HCT116 (cell line): ENCODE measurements at regions not wholly inside any gene's neighbourhood (a gene's known extent, or its start where the extent isn't known, plus 50 kb on each side); places are given as distances from the start of the nearest gene placed in this dataset.
"Not testable (repeated sequence)": the region's sequence is repeated elsewhere in the genome, so short reads cannot be mapped to it uniquely, and the experiment has no call there.

Source experiments
- ATAC-seq: fragments of 200-7000 bp; cut with Tn5 transposase; 2 replicates; pipeline ENCODE4 v1.9.1; 2020; ENCODE audit warnings: mild to moderate bottlenecking, moderate library complexity
- BruUV-seq: library from RNA; stranded (reverse); fragments of 400-500 nt; replicated peaks from 2 replicates; lab custom pipeline; 2021; lab: Mats Ljungman, UMichigan
- CTCF ChIA-PET: fragments of 300-600 bp; sonication (Branson Sonifier 250); formaldehyde crosslinking; loops from one replicate; lab custom pipeline; 2021; ENCODE audit warnings: antibody characterized with exemption; lab: Charles Lee
- POLR2A ChIA-PET: fragments of 300-600, 350-600 bp; sonication (Branson Sonifier 250); formaldehyde crosslinking; loops from one replicate; lab custom pipeline; 2021; ENCODE audit warnings: antibody characterized with exemption; lab: Charles Lee
- RAD21 ChIA-PET, 2 experiments: fragments of 300-600 bp; sonication (Branson Sonifier 250); formaldehyde crosslinking; loops; one replicate each; lab custom pipeline; 2023; ENCODE audit warnings: low total read pairs in 2 of 2; ENCODE audit not compliant: uncharacterized antibody in 2 of 2, unreplicated experiment in 2 of 2, low non-redundant PET in 1 of 2; lab: Charles Lee
- DNase-seq: peaks from one replicate; pipeline ENCODE4 v3.0.0-alpha.2; 2010; ENCODE audit warnings: low read depth, low spot score
- H2AFZ ChIP-seq: fragments of 200-600 bp; shearing (Covaris generic), sonication (generic); 2 replicates; pipeline ENCODE4 v1.6.1; 2017; ENCODE audit warnings: low read depth, mixed run types, mixed read lengths, antibody characterized with exemption, low read length; ENCODE audit not compliant: poor library complexity, severe bottlenecking
- H3K27ac ChIP-seq: 2 replicates; pipeline ENCODE4 v1.5.1; 2012; ENCODE audit warnings: low read depth, low read length
- H3K27me3 ChIP-seq: fragments of 200-600 bp; sonication (generic); 2 replicates; pipeline ENCODE4 v1.6.1; 2016; ENCODE audit warnings: mixed run types, low read length, mixed read lengths; ENCODE audit not compliant: insufficient read depth
- H3K36me3 ChIP-seq, 2 experiments: fragments of 200-500 bp in 1 of 2; fragments of 200-600 bp in 1 of 2; sonication (Bioruptor generic) in 1 of 2; sonication (generic) in 1 of 2; 2 replicates each; pipeline versions ENCODE4 v1.5.1 to v1.6.1; 2014 to 2016; ENCODE audit warnings: low read length in 2 of 2, inconsistent platforms in 1 of 2, mixed read lengths in 1 of 2, mixed run types in 1 of 2; ENCODE audit not compliant: insufficient read depth in 2 of 2, control insufficient read depth in 1 of 2
- H3K4me1 ChIP-seq, 2 experiments: fragments of 200-600 bp in 1 of 2; sonication (generic) in 1 of 2; 2 replicates each; pipeline versions ENCODE4 v1.5.1 to v1.6.1; 2012 to 2017; ENCODE audit warnings: low read length in 2 of 2, inconsistent platforms in 1 of 2, mild to moderate bottlenecking in 1 of 2, mixed read lengths in 1 of 2, mixed run types in 1 of 2, moderate library complexity in 1 of 2; ENCODE audit not compliant: insufficient read depth in 2 of 2, control insufficient read depth in 1 of 2
- H3K4me2 ChIP-seq: fragments of 200-600 bp; sonication (generic); 2 replicates; pipeline ENCODE4 v1.6.1; 2017; ENCODE audit warnings: mixed run types, low read length, mixed read lengths
- H3K4me3 ChIP-seq, 2 experiments: fragments of 200-600 bp in 1 of 2; sonication (generic) in 1 of 2; replicated peaks in 1 of 2; 2 replicates each; pipeline ENCODE4 v1.5.1; 2011 to 2016; ENCODE audit warnings: low read length in 2 of 2, control low read depth in 1 of 2, low read depth in 1 of 2, mild to moderate bottlenecking in 1 of 2, mixed read lengths in 1 of 2, mixed run types in 1 of 2
- H3K79me2 ChIP-seq: fragments of 200-600 bp; sonication (generic); 2 replicates; pipeline ENCODE4 v1.6.1; 2017; ENCODE audit warnings: mild to moderate bottlenecking, mixed run types, low read length, moderate library complexity, mixed read lengths; ENCODE audit not compliant: insufficient read depth
- H3K9ac ChIP-seq: fragments of 200-600 bp; sonication (generic); 2 replicates; pipeline ENCODE4 v1.6.1; 2016; ENCODE audit warnings: low read length, mixed read lengths
- H3K9me2 ChIP-seq: fragments of 200-600 bp; sonication (generic), shearing (Covaris generic); 2 replicates; pipeline ENCODE4 v1.6.1; 2017; ENCODE audit warnings: mixed run types, mild to moderate bottlenecking, moderate library complexity; ENCODE audit not compliant: insufficient read depth
- H3K9me3 ChIP-seq, 2 experiments: fragments of 200-500 bp in 1 of 2; fragments of 200-600 bp in 1 of 2; sonication (Bioruptor generic) in 1 of 2; sonication (generic) in 1 of 2; 2 replicates each; pipeline ENCODE4 v1.6.1; 2014 to 2017; ENCODE audit warnings: low read length in 2 of 2, mixed read lengths in 2 of 2, inconsistent platforms in 1 of 2, low read depth in 1 of 2, mild to moderate bottlenecking in 1 of 2, mixed run types in 1 of 2, moderate library complexity in 1 of 2; ENCODE audit not compliant: control insufficient read depth in 1 of 2, insufficient read depth in 1 of 2
- H4K20me1 ChIP-seq: fragments of 200-600 bp; sonication (generic), shearing (Covaris generic); 2 replicates; pipeline ENCODE4 v1.6.1; 2017; ENCODE audit warnings: mixed run types, mild to moderate bottlenecking, moderate library complexity; ENCODE audit not compliant: insufficient read depth
- CEBPB ChIP-seq: IDR thresholded peaks from 2 replicates; pipeline ENCODE4 v1.6.1; 2012; ENCODE audit warnings: low read depth
- CTCF ChIP-seq, 3 experiments: fragments of 200-600 bp in 1 of 3; sonication (generic) in 1 of 3; IDR thresholded peaks in 2 of 3; conservative IDR thresholded peaks in 1 of 3; 2 replicates each; pipeline ENCODE4 v1.5.1; 2012 to 2017; ENCODE audit warnings: low read depth in 2 of 3, low read length in 2 of 3, antibody characterized with exemption in 1 of 3, borderline replicate concordance in 1 of 3, control low read depth in 1 of 3, mild to moderate bottlenecking in 1 of 3, mixed read lengths in 1 of 3, mixed run types in 1 of 3, moderate library complexity in 1 of 3; ENCODE audit not compliant: insufficient read depth in 1 of 3
- EZH2 ChIP-seq: fragments of 200-600 bp; sonication (generic); IDR thresholded peaks from 2 replicates; pipeline ENCODE4 v1.6.1; 2017; ENCODE audit warnings: antibody characterized with exemption, mixed run types
- MAX ChIP-seq: IDR thresholded peaks from 2 replicates; pipeline ENCODE4 v1.6.1; 2012
- REST ChIP-seq: IDR thresholded peaks from 2 replicates; pipeline ENCODE4 v1.6.1; 2012; ENCODE audit warnings: low read depth
- SRF ChIP-seq: IDR thresholded peaks from 2 replicates; pipeline ENCODE4 v1.6.1; 2012; ENCODE audit warnings: low read depth
- ZFX ChIP-seq: fragments of 450-650 bp; IDR thresholded peaks from 2 replicates; pipeline ENCODE4 v1.6.1; 2017
- ZNF274 ChIP-seq: fragments of 200-500 bp; sonication (Bioruptor generic); IDR thresholded peaks from 2 replicates; pipeline ENCODE4 v1.6.1; 2014; ENCODE audit warnings: mild to moderate bottlenecking, low read depth, low read length, inconsistent platforms
- intact Hi-C: fragments of 100-400 bp; cut with micrococcal nuclease; formaldehyde crosslinking; loops from 2 replicates; pipeline ENCODE4 v1.10.0; 2022

GRCh38 chr20:55632592-55632991 lies 372.7 kb downstream of the CBLN4 start:
- intact Hi-C loops: no loop called here
- ChIA-PET POLR2A (no interaction called here), RAD21 (no interaction called here), CTCF (no interaction called here)
- no peaks in the 10 kb centered on the region for H4K20me1 ChIP-seq
- H3K27ac ChIP-seq: no peak overlapping the region
- no peak for TF ChIP-seq EZH2
- H3K27me3 ChIP-seq: no peaks in the 10 kb centered on the region
- no peaks in the 10 kb centered on the region for H3K36me3 ChIP-seq
- peaks cover 6 to 27% of the 10 kb centered on the region in 2 experiments; a peak in 2 of 4 replicates for H3K9me3 ChIP-seq
- no peaks in the 10 kb centered on the region for H3K4me1 ChIP-seq
- no peaks in the 10 kb centered on the region for H3K79me2 ChIP-seq
- H3K4me2 ChIP-seq: no peak overlapping the region
- no peak overlapping the region for H2AFZ ChIP-seq
- ATAC-seq (no peak), DNase-seq (no peak)
- H3K9ac ChIP-seq: no peak overlapping the region
- no peaks in the 10 kb centered on the region for H3K9me2 ChIP-seq
- BruUV-seq: no TSS peak
- H3K4me3 ChIP-seq: no peak overlapping the region

- H3K4me2 ChIP-seq, H3K4me1 ChIP-seq, DNase-seq, H2AFZ ChIP-seq, H3K27ac ChIP-seq, H3K27me3 ChIP-seq, POLR2A ChIA-PET, H3K79me2 ChIP-seq, RAD21 ChIA-PET, ATAC-seq, H3K9me2 ChIP-seq, intact Hi-C loops, CTCF ChIA-PET, H3K36me3 ChIP-seq, H3K9ac ChIP-seq, H3K4me3 ChIP-seq, H4K20me1 ChIP-seq, BruUV-seq: not testable (repeated sequence)
- H3K9me3 ChIP-seq: peaks cover 14 to 19% of the 10 kb centered on the region in 2 experiments; a peak in 2 of 4 replicates
These were observed 376.2 kb downstream of the CBLN4 start for GRCh38 chr20:55629143-55629542.

GRCh38 chr20:55626716-55627115 lies 378.6 kb downstream of the CBLN4 start:
- Histone ChIP-seq H3K4me2 (no peak overlapping the region), H3K4me1 (no peaks in the 10 kb centered on the region), H3K4me3 (no peak overlapping the region), H4K20me1 (no peaks in the 10 kb centered on the region), H3K36me3 (no peaks in the 10 kb centered on the region; a peak in 1 of 4 replicates), H3K9me3 (peaks cover 7 to 25% of the 10 kb centered on the region in 2 experiments; a peak in 2 of 4 replicates), H3K79me2 (no peaks in the 10 kb centered on the region), H3K27me3 (no peaks in the 10 kb centered on the region), H3K9me2 (no peaks in the 10 kb centered on the region), H3K9ac (no peak overlapping the region), H3K27ac (no peak overlapping the region), H2AFZ (no peak overlapping the region)
- intact Hi-C loops: no loop called here
- no peak for ATAC-seq
- no TSS peak for BruUV-seq
- no peak for DNase-seq
- POLR2A ChIA-PET: no interaction called here
- CTCF ChIA-PET: no interaction called here
- RAD21 ChIA-PET: no interaction called here
- no peak for TF ChIP-seq REST
- no peak for TF ChIP-seq MAX
- no peak for TF ChIP-seq ZNF274
- TF ChIP-seq EZH2: no peak
- TF ChIP-seq ZFX: no peak
- no peak for TF ChIP-seq CTCF (IDR thresholded peaks at IDR 0.05 in 2 of 3, conservative IDR thresholded peaks at IDR 0.05 in 1 of 3; ENCODE audit: borderline replicate concordance in 1 of 3, insufficient read depth in 1 of 3, low read depth in 2 of 3, low read length in 2 of 3)
- no peak for TF ChIP-seq SRF
- TF ChIP-seq CEBPB: no peak
